Activated B cell treated with CpG ODN at 0.5 μM for 24 hours (primary cell): ENCODE measurements at regions not wholly inside any gene's neighbourhood (a gene's known extent, or its start where the extent isn't known, plus 50 kb on each side); places are given as distances from the start of the nearest gene placed in this dataset.
"Not testable (repeated sequence)": the region's sequence is repeated elsewhere in the genome, so short reads cannot be mapped to it uniquely, and the experiment has no call there.

Experiments used
- ATAC-seq: fragments of 200-7000 bp; cut with Tn5 transposase; one replicate; pipeline ENCODE4 v1.10.0; 2021; ENCODE audit warnings: low read depth, mild to moderate bottlenecking, moderate library complexity
- CTCF ChIA-PET: fragments of 350-600 bp; sonication (Branson Sonifier 250); formaldehyde crosslinking; loops from one replicate; lab custom pipeline; 2021; ENCODE audit warnings: antibody characterized with exemption; lab: Charles Lee
- POLR2A ChIA-PET: fragments of 350-600 bp; sonication (Branson Sonifier 250); formaldehyde crosslinking; loops from one replicate; lab custom pipeline; 2021; ENCODE audit warnings: antibody characterized with exemption; lab: Charles Lee
- DNase-seq: peaks from one replicate; pipeline ENCODE4 v3.0.0; 2022
- H3K27ac Mint-ChIP-seq: one replicate; pipeline ENCODE4 v1.8.0; 2020; ENCODE audit warnings: mixed read lengths
- H3K27me3 Mint-ChIP-seq: one replicate; pipeline ENCODE4 v1.8.0; 2021; ENCODE audit warnings: mixed read lengths
- H3K36me3 Mint-ChIP-seq: one replicate; pipeline ENCODE4 v1.8.0; 2021; ENCODE audit warnings: low read depth, mixed read lengths
- H3K4me1 Mint-ChIP-seq: one replicate; pipeline ENCODE4 v1.8.0; 2021; ENCODE audit warnings: mixed read lengths
- H3K4me3 Mint-ChIP-seq: one replicate; pipeline ENCODE4 v1.8.0; 2020; ENCODE audit warnings: mild to moderate bottlenecking, mixed read lengths
- H3K9me3 Mint-ChIP-seq: one replicate; pipeline ENCODE4 v1.8.0; 2020; ENCODE audit warnings: mixed read lengths
- intact Hi-C: fragments of 100-400 bp; cut with micrococcal nuclease; formaldehyde crosslinking; loops from one replicate; pipeline ENCODE4 v1.15.1; 2024
- TF ChIP-seq, protein P1 (sequence below): fragments of 200-600 bp; IDR thresholded peaks from one replicate; pipeline ENCODE4 v1.8.0; 2022; ENCODE audit warnings: antibody characterized with exemption, mild to moderate bottlenecking

DNA sequence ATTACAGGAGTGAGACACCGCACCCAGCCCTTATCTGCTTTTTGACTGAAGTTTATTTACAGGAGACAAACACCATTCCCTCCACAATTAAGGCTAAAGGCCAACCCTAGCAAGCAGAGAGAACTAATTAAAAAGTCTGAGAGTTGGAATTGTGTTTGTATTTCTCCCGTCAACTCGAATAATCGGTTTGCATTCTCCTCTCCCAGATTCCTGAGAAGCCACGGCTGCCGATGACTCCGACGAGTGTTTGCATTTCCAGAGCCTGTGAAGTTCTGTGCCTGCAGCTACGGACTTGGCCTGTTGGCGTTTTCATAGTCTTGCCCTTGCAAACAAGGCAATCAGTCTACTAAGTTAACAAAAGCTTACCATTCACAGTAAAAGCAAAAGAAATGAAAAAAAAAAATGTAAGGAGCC is 73.2 kb upstream of the NUP50 start:
- DNase-seq (no peak), ATAC-seq (no peak)
- POLR2A ChIA-PET: no interaction called here
- Mint-ChIP-seq H3K4me3 (no peak overlapping the region), H3K27me3 (peaks cover 23% of the 10 kb centered on the region), H3K27ac (no peak overlapping the region), H3K4me1 (no peaks in the 10 kb centered on the region), H3K9me3 (no peaks in the 10 kb centered on the region), H3K36me3 (no peaks in the 10 kb centered on the region)
- CTCF ChIA-PET: no interaction called here
- intact Hi-C loops: no loop called here
- TF ChIP-seq, protein P1, sequence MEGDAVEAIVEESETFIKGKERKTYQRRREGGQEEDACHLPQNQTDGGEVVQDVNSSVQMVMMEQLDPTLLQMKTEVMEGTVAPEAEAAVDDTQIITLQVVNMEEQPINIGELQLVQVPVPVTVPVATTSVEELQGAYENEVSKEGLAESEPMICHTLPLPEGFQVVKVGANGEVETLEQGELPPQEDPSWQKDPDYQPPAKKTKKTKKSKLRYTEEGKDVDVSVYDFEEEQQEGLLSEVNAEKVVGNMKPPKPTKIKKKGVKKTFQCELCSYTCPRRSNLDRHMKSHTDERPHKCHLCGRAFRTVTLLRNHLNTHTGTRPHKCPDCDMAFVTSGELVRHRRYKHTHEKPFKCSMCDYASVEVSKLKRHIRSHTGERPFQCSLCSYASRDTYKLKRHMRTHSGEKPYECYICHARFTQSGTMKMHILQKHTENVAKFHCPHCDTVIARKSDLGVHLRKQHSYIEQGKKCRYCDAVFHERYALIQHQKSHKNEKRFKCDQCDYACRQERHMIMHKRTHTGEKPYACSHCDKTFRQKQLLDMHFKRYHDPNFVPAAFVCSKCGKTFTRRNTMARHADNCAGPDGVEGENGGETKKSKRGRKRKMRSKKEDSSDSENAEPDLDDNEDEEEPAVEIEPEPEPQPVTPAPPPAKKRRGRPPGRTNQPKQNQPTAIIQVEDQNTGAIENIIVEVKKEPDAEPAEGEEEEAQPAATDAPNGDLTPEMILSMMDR: no peak

DNA sequence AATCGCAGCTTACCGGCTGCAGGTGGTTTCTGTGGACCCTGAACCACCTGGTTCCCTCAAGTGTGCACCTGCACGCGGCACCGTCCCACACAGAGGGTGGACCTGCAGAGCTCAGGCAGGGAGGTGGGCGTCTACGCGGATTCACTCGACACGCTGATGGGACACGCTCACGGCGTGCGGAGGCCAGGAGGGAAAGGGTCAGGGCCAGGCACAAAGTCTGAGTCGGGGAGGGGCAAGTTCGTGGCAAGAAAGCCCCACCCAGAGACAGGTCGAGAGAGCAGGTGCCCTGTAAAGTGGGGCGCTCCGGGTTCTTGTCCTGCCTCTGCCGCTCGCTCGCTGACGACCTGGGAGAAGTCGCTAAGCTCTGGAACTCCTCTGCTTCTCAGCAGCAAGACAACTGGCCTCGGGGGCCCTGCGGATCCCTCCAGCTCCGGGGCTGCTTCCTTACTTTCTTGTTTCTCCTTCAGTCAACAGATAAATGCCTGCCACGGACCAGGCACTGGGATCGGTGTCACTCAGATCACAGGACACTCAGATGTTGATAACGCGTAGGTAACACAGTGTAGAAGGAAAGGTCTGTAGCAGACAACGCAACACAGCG is 72.4 kb upstream of the NUP50 start:
- no peaks in the 10 kb centered on the region for H3K9me3 Mint-ChIP-seq
- no peak overlapping the region for H3K4me3 Mint-ChIP-seq
- intact Hi-C loops: no loop called here
- DNase-seq: no peak
- no peak for ATAC-seq
- POLR2A ChIA-PET: no interaction called here
- H3K4me1 Mint-ChIP-seq: no peaks in the 10 kb centered on the region
- CTCF ChIA-PET: no interaction called here
- no peak overlapping the region for H3K27ac Mint-ChIP-seq
- TF ChIP-seq, protein P1: no peak
- peaks cover 28% of the 10 kb centered on the region for H3K27me3 Mint-ChIP-seq
- H3K36me3 Mint-ChIP-seq: no peaks in the 10 kb centered on the region

DNA sequence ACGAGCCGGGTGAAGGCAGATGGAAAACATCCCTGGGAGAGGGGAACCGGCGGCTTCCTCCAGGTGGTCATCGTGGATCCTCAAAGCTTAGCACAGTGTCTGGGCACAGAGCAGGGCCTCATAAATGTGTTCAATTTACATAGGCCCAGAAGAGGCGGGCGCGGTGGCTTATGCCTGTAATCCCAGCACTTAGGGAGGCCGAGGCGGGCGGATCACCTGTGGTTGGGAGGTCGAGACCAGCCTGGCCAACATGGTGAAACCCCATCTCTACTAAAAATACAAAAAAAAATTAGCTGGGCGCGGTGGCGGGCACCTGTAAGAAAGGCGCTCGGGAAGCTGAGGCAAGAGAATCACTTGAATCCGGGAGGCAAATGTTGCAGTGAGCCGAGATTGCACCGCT is 71.8 kb upstream of the NUP50 start:
- peaks cover 30% of the 10 kb centered on the region for H3K27me3 Mint-ChIP-seq
- H3K4me3 Mint-ChIP-seq, CTCF ChIA-PET, intact Hi-C loops, H3K36me3 Mint-ChIP-seq, H3K4me1 Mint-ChIP-seq, H3K27ac Mint-ChIP-seq, ATAC-seq, H3K9me3 Mint-ChIP-seq, DNase-seq, POLR2A ChIA-PET: not testable (repeated sequence)

DNA sequence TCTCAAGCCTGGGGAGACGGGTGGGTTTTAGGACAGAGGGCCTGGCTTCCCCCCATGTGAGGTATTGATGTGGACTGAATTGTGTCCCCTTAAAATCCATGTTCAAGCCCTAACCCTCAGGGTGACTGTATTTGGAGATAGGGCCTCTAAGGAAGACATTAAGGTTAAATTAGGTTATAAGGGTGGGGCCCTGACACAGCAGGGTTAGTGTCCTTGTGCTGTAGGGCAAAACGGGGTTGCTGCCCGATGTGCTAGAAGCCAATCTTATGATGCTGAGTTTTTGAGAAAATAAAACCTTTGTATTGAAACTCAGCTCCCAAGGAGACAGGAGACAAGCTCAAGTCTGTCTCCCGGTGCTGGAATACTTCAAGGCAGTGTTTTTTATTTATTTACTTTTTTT is 71.1 kb upstream of the NUP50 start:
- no peaks in the 10 kb centered on the region for H3K36me3 Mint-ChIP-seq
- CTCF ChIA-PET: no interaction called here
- DNase-seq: no peak
- no peak overlapping the region for H3K4me3 Mint-ChIP-seq
- no peak overlapping the region for H3K27ac Mint-ChIP-seq
- intact Hi-C loops: no loop called here
- H3K27me3 Mint-ChIP-seq: peaks cover 35% of the 10 kb centered on the region
- H3K9me3 Mint-ChIP-seq: no peaks in the 10 kb centered on the region
- no peaks in the 10 kb centered on the region for H3K4me1 Mint-ChIP-seq
- TF ChIP-seq, protein P1: no peak
- POLR2A ChIA-PET: no interaction called here
- no peak for ATAC-seq

DNA sequence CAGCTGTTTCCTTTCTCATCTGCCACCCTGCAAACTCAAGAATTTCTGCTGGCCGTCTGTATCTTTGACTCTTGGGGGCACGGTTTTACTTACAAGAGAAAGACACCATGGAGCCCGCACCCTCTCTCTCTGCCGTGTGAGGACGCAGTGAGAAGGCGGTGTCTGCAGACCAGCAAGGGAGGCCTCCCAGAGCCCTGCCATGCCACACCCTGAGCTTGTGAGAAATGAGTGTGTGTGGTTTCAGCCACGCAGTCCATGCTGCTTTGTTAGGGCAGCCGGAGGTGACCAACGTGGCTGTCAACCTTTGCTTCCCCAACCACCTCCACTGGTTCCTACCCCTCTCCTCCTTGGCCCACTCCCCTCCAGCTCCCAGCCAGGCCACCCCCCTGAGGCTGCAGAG is 70.1 kb upstream of the NUP50 start:
- TF ChIP-seq, protein P1: no peak
- DNase-seq (no peak), ATAC-seq (no peak)
- Mint-ChIP-seq H3K4me1 (no peaks in the 10 kb centered on the region), H3K9me3 (no peaks in the 10 kb centered on the region), H3K27ac (no peak overlapping the region), H3K27me3 (peaks cover 38% of the 10 kb centered on the region), H3K36me3 (no peaks in the 10 kb centered on the region), H3K4me3 (no peak overlapping the region)
- POLR2A ChIA-PET: no interaction called here
- CTCF ChIA-PET: no interaction called here
- intact Hi-C loops: no loop called here
